COR-L47 (cell line): ENCODE measurements at regions not wholly inside any gene's neighbourhood (a gene's known extent, or its start where the extent isn't known, plus 50 kb on each side); places are given as distances from the start of the nearest gene placed in this dataset.

Experiments
- DNase-seq: peaks from one replicate; lab custom pipeline; 2025; lab: John Stamatoyannopoulos, UW

- peak; percentile 31 for DNase-seq
Measured at GRCh38 chr3:165339753-165340152, 143.6 kb upstream of the SLITRK3 start.

- DNase-seq, result no peak
Measured at GRCh38 chr3:165336786-165337185, 140.6 kb upstream of the SLITRK3 start.
